ENCODE measurements at regions not wholly inside any gene's neighbourhood (a gene's known extent, or its start where the extent isn't known, plus 50 kb on each side); places are given as distances from the start of the nearest gene placed in this dataset.

- ChIA-PET CTCF (interaction anchor here (1.9 kb wide), 1 partner anchor 8 kb away, joined by 6 read pairs; no protein-coding TSS in a partner anchor), POLR2A (ENCODE audit: unreplicated experiment) (no interaction called here)
These were observed 133.8 kb downstream of the TMEM174 start for GRCh38 chr5:73306741-73307275.

More at GRCh38 chr5:73306741-73307275, 133.8 kb downstream of the TMEM174 start:
- no peak overlapping the region for H3K56ac ChIP-seq (ENCODE audit: extremely low read depth, insufficient read depth, low read length)
- TF ChIP-seq SMC3 (IDR thresholded peaks at IDR 0.05; ENCODE audit: low read depth, low read length), result no peak
- no peak for TF ChIP-seq USF2 (IDR thresholded peaks at IDR 0.05; ENCODE audit: low read depth, low read length)
- no peak for TF ChIP-seq CHD1 (IDR thresholded peaks at IDR 0.05; ENCODE audit: low read depth, low read length)
- no peak for TF ChIP-seq CTCF (conservative IDR thresholded peaks at IDR 0.05; ENCODE audit: low read depth, low read length)
- TF ChIP-seq NFE2L2 (IDR thresholded peaks at IDR 0.05; ENCODE audit: low read depth, low read length), result no peak
- no peak for TF ChIP-seq RAD21 (IDR thresholded peaks at IDR 0.05; ENCODE audit: low read length)
- no peak overlapping the region for H3K4me3 ChIP-seq (ENCODE audit: insufficient read depth, low read depth, low read length)
- no peak overlapping the region for H4K91ac ChIP-seq (ENCODE audit: insufficient read depth, low read depth, low read length)
- H3K23ac ChIP-seq (ENCODE audit: low read depth, low read length), result no peak overlapping the region
- BruUV-seq (replicated peaks), result no TSS peak
- H2AFZ ChIP-seq (replicated peaks; ENCODE audit: low read length, poor library complexity), result no peak overlapping the region
- no peaks in the 10 kb centered on the region for H4K20me1 ChIP-seq (ENCODE audit: insufficient read depth, low read length)
- H2BK120ac ChIP-seq (ENCODE audit: low read depth, low read length), result no peak overlapping the region
- DNase-seq (peak; percentile 21), ATAC-seq (ENCODE audit: low read depth) (no peak)
- H3K18ac ChIP-seq (ENCODE audit: low read depth, low read length), result no peak overlapping the region
- intact Hi-C loops (cut with micrococcal nuclease), result no loop called here
- dilution Hi-C loops (cut with HindIII; ENCODE audit: low sequenced_read_pairs, unreplicated experiment), result no loop called here
- in situ Hi-C loops (cut with MboI; ENCODE audit: low sequenced_read_pairs), result loop anchor here (5.0 kb wide), 1 partner anchor 140 kb away; the partner anchor contains the start of gene FOXD1
- peaks cover 7% of the 10 kb centered on the region for H3K27me3 ChIP-seq (ENCODE audit: control insufficient read depth, insufficient read depth, low read length)
- no peaks in the 10 kb centered on the region for H3K36me3 ChIP-seq (ENCODE audit: control insufficient read depth, insufficient read depth, low read length)
- H3K9me1 ChIP-seq (ENCODE audit: insufficient read depth, low read length), result peaks cover 7% of the 10 kb centered on the region
- H3K14ac ChIP-seq (replicated peaks; ENCODE audit: low read depth, low read length), result no peak overlapping the region
- WGBS, 2 experiments (ENCODE audit: extremely low coverage in 2 of 2, insufficient read length in 1 of 2), result 88% methylated on average over 5 of the region's 7 CpGs; no CpG with 5 or more reads in 1 of the 2 experiments
- H2BK20ac ChIP-seq (ENCODE audit: low read depth, low read length), result no peak overlapping the region
- no peak overlapping the region for H2BK15ac ChIP-seq (ENCODE audit: low read depth, low read length)
- peaks cover 5% of the 10 kb centered on the region; the same call in 1 of the 2 replicates for H3K4me1 ChIP-seq (ENCODE audit: control insufficient read depth, insufficient read depth, low read length)
- H3K4ac ChIP-seq (ENCODE audit: low read depth, low read length), result no peak overlapping the region
- H3K79me1 ChIP-seq (ENCODE audit: low read depth in 1 of 2, low read length in 2 of 2), result no peaks in the 10 kb centered on the region
- H4K5ac ChIP-seq (ENCODE audit: low read depth, low read length), result no peak overlapping the region
- H2AK5ac ChIP-seq (ENCODE audit: low read depth, low read length), result peak overlapping the region; percentile 13; the same call in 1 of the 2 replicates
- no peak overlapping the region for H2BK5ac ChIP-seq (ENCODE audit: low read depth, low read length, poor library complexity, severe bottlenecking)
- H3K4me2 ChIP-seq (ENCODE audit: low read depth, low read length), result no peak overlapping the region
- H3K27ac ChIP-seq (ENCODE audit: insufficient read depth, low read length), result no peak overlapping the region
- no peak overlapping the region for H2AK9ac ChIP-seq (replicated peaks; ENCODE audit: low read depth, low read length, poor library complexity)
- H3K9ac ChIP-seq (ENCODE audit: low read depth, low read length), result no peak overlapping the region
- H3K9me3 ChIP-seq (ENCODE audit: control insufficient read depth, insufficient read depth, low read length), result no peaks in the 10 kb centered on the region
- H4K8ac ChIP-seq (ENCODE audit: low read depth in 2 of 2, low read length in 2 of 2), result no peak overlapping the region

Measured in IMR-90 (cell line).